ENCODE measurements at regions not wholly inside any gene's neighbourhood (a gene's known extent, or its start where the extent isn't known, plus 50 kb on each side); places are given as distances from the start of the nearest gene placed in this dataset.

GRCh38 chr9:87290241-87291052 lies 207.2 kb upstream of the DAPK1 start:
- peak; percentile 46 for DNase-seq

DNA sequence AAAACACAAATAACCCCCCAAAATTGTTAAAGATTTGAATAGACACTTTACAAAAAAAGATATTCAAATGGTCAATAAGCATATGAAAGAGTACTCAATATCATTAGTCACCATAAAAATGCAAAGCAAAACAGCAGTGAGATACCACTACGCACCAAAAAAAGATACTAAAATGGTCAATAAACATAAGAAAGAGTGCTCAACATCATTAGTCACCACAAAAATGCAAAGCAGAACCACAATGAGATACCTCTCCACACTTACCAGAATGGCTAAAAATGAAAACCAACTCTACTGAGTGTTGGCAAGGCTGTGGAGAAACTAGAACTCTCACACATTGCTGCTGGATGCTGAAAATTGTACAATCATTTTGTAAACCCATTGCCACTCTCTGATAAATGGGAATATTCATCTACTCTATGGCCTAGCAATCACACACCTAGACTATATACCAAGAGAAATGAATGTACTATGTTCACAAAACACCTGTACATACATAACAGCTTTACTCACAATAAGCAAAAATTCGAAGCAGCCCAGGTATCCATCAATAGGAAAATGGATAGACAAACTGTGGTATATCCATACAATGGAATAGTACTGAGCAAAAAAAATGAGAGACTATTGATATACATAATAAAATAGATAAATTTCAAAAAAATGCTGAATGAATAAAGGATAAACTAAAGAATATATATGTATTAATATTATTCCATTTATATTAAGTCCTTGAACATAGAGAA lies 205.0 kb upstream of the DAPK1 start:
- DNase-seq = no peak

GRCh38 chr9:87294126-87294525 lies 203.5 kb upstream of the DAPK1 start:
- DNase-seq = no peak

DNA sequence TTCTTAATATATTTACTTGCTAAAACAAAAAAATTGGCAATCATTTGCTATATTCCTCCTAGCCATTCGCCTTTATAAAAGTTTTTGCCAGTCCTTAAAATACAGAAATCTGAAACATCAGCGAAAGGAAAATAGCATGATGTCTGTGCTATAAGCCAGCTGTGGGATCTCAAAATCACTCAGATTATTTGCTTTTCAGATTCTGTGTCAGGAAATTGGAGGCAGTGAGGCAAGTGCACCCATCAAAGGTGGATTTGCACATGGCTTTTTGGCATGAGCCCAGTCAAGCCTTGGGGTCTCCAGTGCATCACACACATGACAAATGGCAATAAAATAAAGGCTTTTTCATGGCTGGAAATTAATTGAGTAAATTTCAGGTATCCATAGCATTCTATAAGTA lies 196.8 kb upstream of the DAPK1 start:
- DNase-seq = no peak

GRCh38 chr9:87301371-87301770 lies 196.3 kb upstream of the DAPK1 start:
- no peak for DNase-seq

GRCh38 chr9:87305151-87305550 lies 192.5 kb upstream of the DAPK1 start:
- no peak for DNase-seq

DNA sequence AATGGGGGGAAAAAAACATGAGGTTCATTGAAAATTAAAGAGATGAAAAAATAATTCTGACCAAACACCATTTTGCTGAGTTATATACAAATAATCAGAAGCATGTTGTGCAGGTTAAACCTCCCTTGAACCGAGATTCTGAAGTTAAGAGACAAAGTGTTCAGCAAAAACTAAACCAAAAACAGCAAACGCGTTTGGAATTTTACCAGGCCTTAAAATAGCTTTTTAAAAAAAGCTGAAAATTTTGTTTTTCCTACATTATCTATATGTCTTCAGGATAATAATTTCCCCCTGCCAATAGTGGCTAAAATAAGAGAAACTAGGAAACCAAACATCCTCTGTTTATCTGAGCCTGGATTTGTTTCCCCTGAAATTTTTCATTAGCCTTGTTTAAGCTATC lies 191.7 kb upstream of the DAPK1 start:
- DNase-seq = no peak

- no peak for DNase-seq
Observed at GRCh38 chr9:87307848-87308247, 189.8 kb upstream of the DAPK1 start.

DNA sequence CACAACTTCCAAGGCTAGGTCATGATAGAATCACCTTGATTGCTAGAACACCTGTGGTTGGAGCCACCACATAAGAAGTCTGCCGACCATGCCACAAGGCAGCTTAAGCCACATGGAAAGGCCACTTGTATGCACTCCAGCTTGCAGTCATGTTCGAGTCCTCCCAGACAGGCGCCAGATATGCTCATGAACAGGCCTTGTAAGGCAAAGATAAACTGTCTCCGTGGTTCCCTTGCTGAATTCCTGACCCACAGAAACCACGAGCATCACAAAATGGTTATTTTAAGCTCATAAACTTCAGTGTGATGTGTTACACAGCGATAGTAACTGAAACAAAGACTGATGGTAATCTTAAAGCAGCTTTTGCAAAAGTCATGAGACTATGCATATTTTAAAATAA lies 188.4 kb upstream of the DAPK1 start:
- no peak for DNase-seq

DNA sequence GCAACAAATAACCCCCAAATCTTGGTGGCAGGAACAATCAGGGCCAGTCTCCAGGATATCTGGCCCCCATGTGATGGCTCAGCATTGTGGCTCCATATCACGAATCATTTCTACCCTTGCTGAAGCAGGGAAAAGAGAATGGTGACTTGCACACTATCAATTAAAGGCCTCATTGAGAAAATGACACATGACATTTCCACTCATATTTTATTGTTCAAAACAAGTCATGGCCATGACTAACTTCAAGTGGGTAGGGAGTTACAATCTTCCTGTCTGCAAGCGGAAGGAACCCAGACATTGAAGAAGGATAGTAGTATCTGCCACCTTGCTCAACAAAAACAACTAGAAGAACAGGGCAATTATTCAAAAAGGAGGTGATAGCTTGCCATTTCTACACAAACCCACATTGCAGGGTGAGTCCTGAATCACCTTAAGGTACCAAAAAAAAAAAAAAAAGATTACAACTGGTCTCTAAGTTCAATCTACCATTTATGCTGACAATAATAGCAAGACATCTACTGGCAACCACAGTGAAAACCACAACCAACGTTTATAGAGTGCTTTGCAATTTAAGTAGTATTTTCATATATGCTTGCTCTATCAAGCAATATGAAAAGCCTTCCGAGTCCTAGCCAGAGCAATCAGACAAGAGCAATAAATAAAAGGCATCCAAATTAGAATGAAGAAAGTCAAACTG lies 186.7 kb upstream of the DAPK1 start:
- no peak for DNase-seq

DNA sequence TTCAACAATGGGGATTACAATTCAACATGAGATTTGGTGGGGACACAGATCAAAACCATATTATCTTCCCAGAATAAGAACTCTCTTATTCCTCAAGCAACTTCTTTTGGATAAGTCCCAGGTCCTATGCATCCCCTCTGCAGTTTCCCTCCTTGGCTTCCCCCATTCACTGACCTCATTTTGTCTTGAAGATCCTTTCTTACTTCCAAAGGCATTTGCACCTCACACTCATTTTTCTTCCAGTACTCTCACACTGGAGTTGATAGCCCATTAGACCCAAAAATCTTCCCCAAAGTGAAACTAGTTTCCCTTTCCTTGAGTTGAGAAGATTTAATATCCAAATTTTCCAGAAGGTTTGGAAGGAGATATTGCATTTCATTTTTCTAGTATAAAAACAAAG lies 178.0 kb upstream of the DAPK1 start:
- no peak for DNase-seq

DNA sequence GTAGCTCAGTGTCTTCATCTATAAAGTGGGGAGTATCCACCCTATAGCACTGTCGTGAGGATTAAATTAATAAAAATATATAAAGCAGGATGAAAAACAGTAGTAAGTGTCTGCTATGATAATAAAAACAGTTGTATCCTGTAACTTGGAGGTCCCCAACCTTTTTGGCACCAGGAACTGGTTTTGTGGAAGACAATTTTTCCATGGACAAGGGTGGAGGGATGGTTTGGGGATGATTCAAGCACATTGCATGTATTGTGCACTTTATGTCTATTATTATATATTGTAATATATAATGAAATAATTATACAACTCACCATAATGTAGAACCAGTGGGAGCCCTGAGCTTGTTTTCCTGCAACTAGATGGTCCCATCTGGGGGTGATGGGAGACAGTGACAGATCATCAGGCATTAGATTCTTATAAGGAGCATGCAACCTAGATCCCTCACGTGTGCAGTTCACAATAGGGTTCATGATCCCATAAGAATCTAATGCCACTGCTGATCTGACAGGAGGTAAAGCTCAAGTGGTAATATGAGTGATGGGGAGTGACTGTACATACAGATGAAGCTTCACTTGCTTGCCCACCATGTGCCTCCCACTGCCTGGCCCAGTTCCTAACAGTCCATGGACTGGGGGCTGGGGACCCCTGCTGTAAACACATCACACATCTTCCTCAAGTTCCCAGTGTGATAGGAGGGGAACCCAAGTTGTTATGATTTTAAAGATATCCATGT lies 177.4 kb upstream of the DAPK1 start:
- DNase-seq = no peak

DNA sequence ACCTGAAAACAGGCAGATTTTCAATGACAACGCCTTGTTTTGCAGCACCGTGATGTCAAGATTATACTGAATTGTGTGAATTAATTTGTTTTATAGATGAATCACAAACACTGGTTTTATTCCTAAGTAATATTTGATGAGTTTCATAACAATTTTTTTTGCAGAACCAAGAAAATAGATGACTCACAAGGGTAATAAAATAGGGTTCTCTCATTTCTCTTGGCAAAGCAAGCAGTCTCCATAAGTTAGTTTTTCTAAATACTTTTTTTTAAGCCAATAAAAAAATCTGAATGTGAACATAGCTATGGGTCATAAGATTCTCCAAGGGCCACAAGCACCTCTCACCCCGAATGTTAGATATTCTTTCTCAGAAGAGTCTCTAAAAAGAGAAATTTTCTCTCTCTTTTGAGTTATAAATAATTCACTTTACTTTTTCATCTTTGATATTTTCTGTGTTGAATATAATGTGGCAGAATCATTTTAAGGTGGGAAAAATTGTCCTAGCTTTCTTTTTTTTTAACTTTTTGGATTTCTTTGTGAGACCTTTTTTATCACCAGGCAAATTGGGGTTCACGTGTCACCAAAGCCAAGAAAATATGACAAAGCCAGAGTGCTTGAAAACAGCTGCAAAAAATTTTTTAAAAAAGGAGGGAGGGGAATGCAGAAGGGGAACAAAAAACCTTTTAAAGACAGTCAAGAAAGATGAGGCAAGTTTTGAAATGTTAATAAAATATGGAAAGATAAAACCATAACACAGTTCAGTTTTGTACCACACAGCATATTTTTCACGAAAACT lies 174.6 kb upstream of the DAPK1 start:
- DNase-seq = no peak

- DNase-seq = no peak
Observed at GRCh38 chr9:87323928-87324327, 173.7 kb upstream of the DAPK1 start.

DNA sequence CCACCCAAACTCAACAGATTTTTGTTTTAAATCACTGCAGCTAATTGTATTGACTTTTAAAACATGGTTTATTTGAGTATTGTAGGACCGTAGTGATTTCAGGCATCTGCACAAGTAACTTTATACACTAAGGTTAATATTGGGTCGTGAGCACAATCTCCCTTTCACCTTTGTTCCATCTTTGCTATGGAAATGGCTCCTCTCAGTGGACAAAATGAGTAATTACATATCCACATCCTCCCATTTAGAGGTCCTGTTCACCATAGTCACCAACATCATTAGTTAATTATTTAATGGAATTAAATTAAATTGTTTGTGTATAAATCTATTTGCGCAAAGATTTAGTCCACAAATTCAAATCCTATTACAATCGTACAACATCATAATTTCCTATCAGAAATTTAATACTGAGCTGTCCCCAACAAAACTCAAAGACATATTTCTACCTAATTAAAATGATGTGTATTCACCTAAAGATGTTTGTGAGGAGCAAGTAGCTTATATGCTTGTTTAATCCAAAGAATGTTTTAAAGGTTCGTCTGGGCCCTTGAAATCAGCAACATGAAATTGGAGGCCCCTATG lies 173.0 kb upstream of the DAPK1 start:
- DNase-seq = peak; percentile 29

DNA sequence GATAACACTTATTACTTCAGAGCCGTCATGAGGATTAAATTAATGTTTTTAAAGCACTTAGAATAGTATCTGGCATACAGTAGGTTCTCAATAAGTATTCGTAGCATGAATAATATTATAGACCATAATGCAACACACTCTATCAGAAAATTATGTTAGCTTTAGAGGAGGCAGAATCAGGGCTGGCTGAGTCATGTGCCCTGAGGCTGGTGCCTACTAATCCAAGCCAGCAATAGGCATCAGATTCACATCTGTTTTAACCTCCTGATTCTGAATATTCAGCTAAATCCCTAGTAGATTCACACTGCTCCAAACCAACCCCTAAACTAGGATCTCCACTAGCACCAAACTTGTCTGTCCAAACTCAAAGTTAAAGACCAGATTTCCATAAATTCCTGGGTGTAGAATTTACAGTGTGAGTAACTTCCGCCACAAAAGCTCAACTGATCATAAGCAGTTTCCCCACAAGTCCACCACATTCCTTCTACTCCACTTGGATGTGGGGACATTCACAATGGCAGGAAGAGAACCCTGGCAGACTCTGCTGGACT lies 170.0 kb upstream of the DAPK1 start:
- DNase-seq = peak; percentile 20

DNA sequence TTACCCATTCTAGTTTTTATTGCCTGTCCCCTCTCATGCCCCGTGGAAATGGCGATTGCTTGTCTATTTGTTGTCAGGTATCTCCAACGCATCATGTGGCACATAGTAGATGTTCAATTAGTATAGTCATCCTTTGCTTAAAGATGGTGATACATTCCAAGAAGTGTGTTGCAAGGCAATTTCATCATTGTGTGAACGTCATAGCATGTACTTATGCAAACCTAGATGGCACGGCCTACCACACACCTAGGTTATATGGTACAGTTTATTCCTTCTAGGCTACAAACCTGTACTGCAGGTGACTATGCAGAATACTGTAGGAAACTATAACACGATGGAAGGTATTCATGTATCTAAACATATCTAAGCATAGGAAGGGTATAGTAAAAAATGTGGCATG lies 163.9 kb upstream of the DAPK1 start:
- no peak for DNase-seq

DNA sequence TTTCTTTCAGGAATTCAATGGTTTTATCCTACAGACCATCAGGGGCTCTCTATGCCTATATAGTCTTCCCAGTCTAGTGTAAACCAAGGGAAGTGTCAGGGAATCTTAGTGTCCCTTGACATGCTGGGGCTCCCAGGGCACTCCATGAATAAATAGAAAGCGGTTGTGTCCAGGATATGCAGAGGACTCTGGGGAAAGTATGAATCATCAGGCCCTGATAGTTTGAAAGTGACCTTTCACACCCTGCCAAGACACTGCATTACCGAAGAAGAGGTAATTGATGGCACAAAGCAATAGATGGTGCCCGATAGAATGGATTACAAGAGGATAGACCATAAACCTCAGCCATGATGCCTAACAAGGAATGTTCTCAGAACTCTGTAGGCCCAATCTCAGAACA lies 163.3 kb upstream of the DAPK1 start:
- DNase-seq = no peak

GRCh38 chr9:87336407-87336806 lies 161.3 kb upstream of the DAPK1 start:
- no peak for DNase-seq

- DNase-seq = peak; percentile 81
Observed at GRCh38 chr9:87336914-87337333, 160.7 kb upstream of the DAPK1 start.

- peak; percentile 16 for DNase-seq
Observed at GRCh38 chr9:87337335-87338087, 160.2 kb upstream of the DAPK1 start.
